Thymus (tissue), 11 donors: ENCODE measurements at regions not wholly inside any gene's neighbourhood (a gene's known extent, or its start where the extent isn't known, plus 50 kb on each side); places are given as distances from the start of the nearest gene placed in this dataset.

Experiments used
- DNase-seq, 9 donors: peaks; one replicate each; pipeline ENCODE4 v3.0.0-alpha.2; 2013; ENCODE audit warnings: low spot score in 9 of 9, low read depth in 6 of 9, missing footprints in 1 of 9
- H3K27ac ChIP-seq, 2 donors: one replicate each; pipeline ENCODE4 v1.5.1; 2013; ENCODE audit warnings: control low read depth in 1 of 2, low read depth in 1 of 2, low read length in 1 of 2, mild to moderate bottlenecking in 1 of 2, moderate library complexity in 1 of 2
- H3K27me3 ChIP-seq, 2 donors: one replicate each; pipeline ENCODE4 v1.5.1; 2013; ENCODE audit warnings: low read length in 1 of 2; ENCODE audit not compliant: control insufficient read depth in 2 of 2, insufficient read depth in 1 of 2
- H3K36me3 ChIP-seq, 2 donors: one replicate each; pipeline ENCODE4 v1.5.1; 2013; ENCODE audit warnings: low read length in 1 of 2, mild to moderate bottlenecking in 1 of 2, moderate library complexity in 1 of 2; ENCODE audit not compliant: control insufficient read depth in 2 of 2, insufficient read depth in 2 of 2
- H3K4me1 ChIP-seq, 2 donors: one replicate each; pipeline ENCODE4 v1.5.1; 2013; ENCODE audit warnings: low read length in 2 of 2; ENCODE audit not compliant: control insufficient read depth in 2 of 2, insufficient read depth in 2 of 2
- H3K4me3 ChIP-seq, 2 donors: one replicate each; pipeline ENCODE4 v1.5.1; 2013; ENCODE audit warnings: low read length in 2 of 2, control low read depth in 1 of 2, mild to moderate bottlenecking in 1 of 2
- H3K9me3 ChIP-seq, 2 donors: one replicate each; pipeline ENCODE4 v1.5.1; 2013; ENCODE audit warnings: low read length in 1 of 2, mild to moderate bottlenecking in 1 of 2; ENCODE audit not compliant: control insufficient read depth in 2 of 2, insufficient read depth in 1 of 2
- WGBS: extraction: QIAGEN DNeasy Blood & Tissue Kit; methylation state at CpG from one replicate; pipeline ENCODE4 v1.1.7; 2013; 5-methylcytosine and 5-hydroxymethylcytosine counted together
- donor health status: healthy.

DNA sequence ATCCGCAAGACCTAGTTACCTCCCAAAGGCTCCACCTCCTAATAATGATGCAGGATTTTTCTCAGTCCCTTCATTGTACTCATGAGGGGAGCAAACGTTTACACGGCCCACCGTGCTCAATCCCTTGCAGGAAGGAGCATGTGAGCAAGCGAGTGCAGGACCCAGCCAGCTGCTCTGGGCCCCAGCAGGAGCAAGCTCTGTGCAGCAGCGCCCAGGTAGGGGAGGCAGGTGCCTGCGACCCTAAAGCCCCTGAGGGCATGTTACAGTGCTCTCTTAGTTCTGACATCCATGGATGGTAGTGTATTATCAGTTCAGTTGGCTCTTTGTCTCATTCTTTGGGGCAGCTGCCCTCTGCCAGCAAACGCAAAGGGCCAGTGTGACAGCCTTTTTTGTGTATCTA lies 143.4 kb downstream of the TBXT start:
- H3K4me3 ChIP-seq, result no peak overlapping the region
- H3K36me3 ChIP-seq, result no peaks in the 10 kb centered on the region
- H3K27me3 ChIP-seq, result no peaks in the 10 kb centered on the region
- no peak overlapping the region for H3K27ac ChIP-seq
- peaks cover 0 to 4% of the 10 kb centered on the region in 2 donors for H3K9me3 ChIP-seq
- WGBS, result 96% methylated on average over 8 of the region's 8 CpGs
- no peak for DNase-seq
- H3K4me1 ChIP-seq, result no peaks in the 10 kb centered on the region

- Histone ChIP-seq H3K36me3 (no peaks in the 10 kb centered on the region), H3K9me3 (peaks cover 0 to 4% of the 10 kb centered on the region in 2 donors), H3K27ac (no peak overlapping the region), H3K4me1 (no peaks in the 10 kb centered on the region), H3K4me3 (no peak overlapping the region), H3K27me3 (no peaks in the 10 kb centered on the region)
- WGBS, result 93% methylated on average over 5 of the region's 5 CpGs
- DNase-seq, result no peak
Measured at GRCh38 chr6:166023273-166023989, 144.2 kb downstream of the TBXT start.

GRCh38 chr6:166021429-166021828 lies 146.2 kb downstream of the TBXT start:
- Histone ChIP-seq H3K36me3 (no peaks in the 10 kb centered on the region), H3K27ac (no peak overlapping the region), H3K4me1 (no peaks in the 10 kb centered on the region), H3K9me3 (no peaks in the 10 kb centered on the region), H3K4me3 (no peak overlapping the region), H3K27me3 (no peaks in the 10 kb centered on the region)
- 92% methylated on average over 3 of the region's 3 CpGs for WGBS
- no peak for DNase-seq

DNA sequence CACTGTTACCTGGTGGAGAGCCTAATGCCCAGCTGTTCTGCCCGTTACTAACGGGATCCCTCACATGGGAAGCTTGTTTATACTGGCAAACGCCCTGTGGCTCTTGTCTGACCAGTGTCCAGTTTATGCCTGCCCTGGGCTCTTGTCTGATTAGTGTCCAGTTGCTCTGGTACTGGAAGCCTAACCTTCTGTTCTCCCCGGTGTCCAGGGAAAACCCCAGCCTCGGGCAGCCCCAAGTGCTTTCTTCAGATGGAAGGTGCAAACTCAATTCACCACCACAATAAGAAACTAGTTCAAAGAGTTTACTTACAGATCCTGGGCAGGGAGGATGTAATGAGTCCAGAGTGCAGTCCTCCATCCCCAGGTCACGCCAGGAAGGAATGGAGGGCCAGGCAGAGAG lies 148.4 kb downstream of the TBXT start:
- H3K36me3 ChIP-seq, result no peaks in the 10 kb centered on the region
- H3K9me3 ChIP-seq, result no peaks in the 10 kb centered on the region
- no peak for DNase-seq
- 88% methylated on average over 6 of the region's 6 CpGs for WGBS
- no peak overlapping the region for H3K27ac ChIP-seq
- no peak overlapping the region for H3K4me3 ChIP-seq
- H3K27me3 ChIP-seq, result peaks cover 0 to 3% of the 10 kb centered on the region in 2 donors
- H3K4me1 ChIP-seq, result no peaks in the 10 kb centered on the region

- H3K36me3 ChIP-seq, result no peaks in the 10 kb centered on the region
- DNase-seq, result no peak
- H3K27ac ChIP-seq, result no peak overlapping the region
- H3K27me3 ChIP-seq, result peaks cover 0 to 8% of the 10 kb centered on the region in 2 donors
- no peak overlapping the region for H3K4me3 ChIP-seq
- 87% methylated on average over 1 of the region's 1 CpG for WGBS
- H3K9me3 ChIP-seq, result no peaks in the 10 kb centered on the region
- no peaks in the 10 kb centered on the region for H3K4me1 ChIP-seq
Measured at GRCh38 chr6:166017032-166017635, 150.5 kb downstream of the TBXT start.

- Histone ChIP-seq H3K4me1 (no peaks in the 10 kb centered on the region), H3K27ac (no peak overlapping the region), H3K36me3 (no peaks in the 10 kb centered on the region), H3K27me3 (peaks cover 12 to 26% of the 10 kb centered on the region in 2 donors), H3K9me3 (no peaks in the 10 kb centered on the region), H3K4me3 (no peak overlapping the region)
- no peak for DNase-seq
- 57% methylated on average over 5 of the region's 5 CpGs for WGBS
Measured at GRCh38 chr6:166014966-166015365, 152.7 kb downstream of the TBXT start.

DNA sequence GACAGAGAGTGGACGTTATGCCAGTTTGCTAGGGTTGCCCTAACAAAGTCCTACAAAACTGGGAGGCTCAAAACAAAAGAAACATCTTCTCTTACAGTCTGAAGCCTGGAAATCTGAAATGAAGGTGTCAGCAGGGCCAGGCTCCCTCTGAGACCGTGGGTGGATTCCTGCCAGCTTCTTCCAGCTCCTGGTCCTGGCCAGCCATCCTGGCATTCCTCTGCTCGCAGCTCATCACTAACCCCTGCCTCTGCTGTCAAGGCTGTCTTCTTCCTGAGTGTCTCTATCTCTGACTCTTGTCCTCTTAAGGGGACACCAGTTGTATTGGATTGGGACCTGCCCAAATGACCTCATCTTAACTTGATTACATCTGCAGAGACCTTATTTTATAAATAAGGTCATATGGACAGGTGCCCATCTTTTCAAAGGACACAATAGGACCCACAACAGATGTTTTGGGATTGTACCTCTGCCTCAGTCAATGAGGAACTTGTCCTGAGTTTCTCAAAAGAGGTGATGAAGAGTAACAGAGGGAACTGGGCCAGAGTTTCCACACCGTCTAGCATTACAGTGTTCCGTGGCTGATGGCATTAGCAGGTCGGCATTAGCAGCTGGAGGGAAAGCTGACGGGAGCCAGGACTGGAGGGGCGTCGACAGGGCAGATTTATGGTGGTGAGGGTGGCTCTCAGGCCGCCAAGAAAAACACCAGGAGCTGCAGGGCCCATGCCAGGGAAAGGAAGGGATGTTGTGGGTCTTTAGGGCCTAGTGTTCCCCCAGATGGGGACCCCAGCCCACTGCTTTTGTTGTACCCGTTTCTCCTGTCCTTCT lies 157.3 kb downstream of the TBXT start:
- DNase-seq, result no peak
- Histone ChIP-seq H3K9me3 (peaks cover 0 to 3% of the 10 kb centered on the region in 2 donors), H3K27ac (no peak overlapping the region), H3K4me1 (peaks cover 4 to 26% of the 10 kb centered on the region in 2 donors), H3K27me3 (peaks cover 50 to 72% of the 10 kb centered on the region in 2 donors), H3K36me3 (no peaks in the 10 kb centered on the region), H3K4me3 (no peak overlapping the region)
- WGBS, result 54% methylated on average over 11 of the region's 11 CpGs

DNA sequence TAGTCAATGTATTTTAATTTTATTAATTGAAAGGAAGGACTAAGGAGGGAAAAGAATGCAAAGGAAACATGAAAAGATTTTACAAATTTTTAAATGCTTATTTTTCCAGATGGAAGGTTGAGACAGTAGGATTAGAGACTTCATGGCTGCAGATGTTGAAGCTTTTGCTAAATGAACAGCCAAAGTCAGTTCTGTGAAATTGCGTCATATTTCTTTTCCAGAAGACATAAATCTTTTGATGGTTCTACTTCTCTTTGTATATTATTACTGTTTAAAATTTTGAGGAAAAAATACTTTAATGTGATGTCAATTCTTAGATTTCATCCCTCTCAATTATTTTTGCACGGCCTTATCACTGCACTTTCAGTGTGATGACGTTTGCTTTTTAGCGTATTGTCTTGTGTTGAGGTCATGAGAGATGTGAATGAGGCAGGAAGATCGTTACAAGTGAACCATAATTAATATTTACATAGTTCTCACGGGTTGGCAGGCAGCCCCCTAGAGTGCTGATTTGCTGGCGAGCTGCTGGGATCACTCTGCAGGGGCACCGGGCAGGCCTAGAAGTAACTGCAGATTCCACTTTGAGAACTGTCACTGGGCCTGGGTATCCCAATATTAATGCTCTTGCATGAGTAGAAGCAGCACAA lies 158.1 kb downstream of the TBXT start:
- Histone ChIP-seq H3K27ac (no peak overlapping the region), H3K4me3 (no peak overlapping the region), H3K9me3 (peaks cover 0 to 3% of the 10 kb centered on the region in 2 donors), H3K4me1 (peaks cover 4 to 29% of the 10 kb centered on the region in 2 donors), H3K27me3 (peaks cover 50 to 77% of the 10 kb centered on the region in 2 donors), H3K36me3 (no peaks in the 10 kb centered on the region)
- DNase-seq, result no peak
- WGBS, result 61% methylated on average over 8 of the region's 8 CpGs
